Upper lobe of left lung (tissue), 4 donors: ENCODE measurements at regions not wholly inside any gene's neighbourhood (a gene's known extent, or its start where the extent isn't known, plus 50 kb on each side); places are given as distances from the start of the nearest gene placed in this dataset.

Experiments
- EP300 ChIP-seq, 4 donors: sonication (generic); formaldehyde crosslinking; IDR thresholded peaks; one replicate each; pipeline ENCODE4 v1.5.1; 2017; ENCODE audit warnings: antibody characterized with exemption in 4 of 4, control low read depth in 2 of 4
- POLR2A ChIP-seq, 4 donors: fragments of 450-650 bp; IDR thresholded peaks; one replicate each; pipeline ENCODE4 v1.5.1; 2016 to 2017; ENCODE audit warnings: antibody characterized with exemption in 4 of 4, mild to moderate bottlenecking in 2 of 4
- POLR2AphosphoS5 ChIP-seq, 2 donors: sonication (generic); formaldehyde crosslinking; IDR thresholded peaks; one replicate each; pipeline ENCODE4 v1.5.1; 2017; ENCODE audit warnings: antibody characterized with exemption in 2 of 2
- TF ChIP-seq, protein P1 (sequence below), 6 experiments: fragments of 450-650 bp in 4 of 6; fragments of 200-600 bp in 2 of 6; sonication (generic) in 2 of 6; IDR thresholded peaks; one replicate each; pipeline ENCODE4 v1.5.1; 2016 to 2019; ENCODE audit warnings: antibody characterized with exemption in 6 of 6

DNA sequence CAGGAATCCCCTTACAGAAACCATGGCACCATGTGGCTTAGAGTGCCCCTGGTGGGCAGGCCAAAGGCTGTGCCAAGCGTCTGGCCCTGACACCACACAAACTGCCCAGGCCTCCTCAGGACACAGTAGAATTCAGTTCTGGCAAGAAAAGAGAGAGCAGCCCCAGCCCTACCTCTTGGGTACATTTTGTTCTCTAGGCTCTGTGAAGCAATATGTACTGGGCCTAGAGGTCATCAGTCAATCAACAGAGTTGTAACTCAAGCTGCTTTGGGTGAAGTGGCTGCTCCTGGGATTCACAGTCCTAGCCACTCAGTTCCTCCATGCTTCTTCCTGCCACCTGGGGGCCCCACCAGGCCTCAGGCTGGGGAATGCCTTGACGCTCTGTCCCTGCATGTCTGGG lies 158.1 kb upstream of the MAMLD1 start:
- TF ChIP-seq, protein P1, sequence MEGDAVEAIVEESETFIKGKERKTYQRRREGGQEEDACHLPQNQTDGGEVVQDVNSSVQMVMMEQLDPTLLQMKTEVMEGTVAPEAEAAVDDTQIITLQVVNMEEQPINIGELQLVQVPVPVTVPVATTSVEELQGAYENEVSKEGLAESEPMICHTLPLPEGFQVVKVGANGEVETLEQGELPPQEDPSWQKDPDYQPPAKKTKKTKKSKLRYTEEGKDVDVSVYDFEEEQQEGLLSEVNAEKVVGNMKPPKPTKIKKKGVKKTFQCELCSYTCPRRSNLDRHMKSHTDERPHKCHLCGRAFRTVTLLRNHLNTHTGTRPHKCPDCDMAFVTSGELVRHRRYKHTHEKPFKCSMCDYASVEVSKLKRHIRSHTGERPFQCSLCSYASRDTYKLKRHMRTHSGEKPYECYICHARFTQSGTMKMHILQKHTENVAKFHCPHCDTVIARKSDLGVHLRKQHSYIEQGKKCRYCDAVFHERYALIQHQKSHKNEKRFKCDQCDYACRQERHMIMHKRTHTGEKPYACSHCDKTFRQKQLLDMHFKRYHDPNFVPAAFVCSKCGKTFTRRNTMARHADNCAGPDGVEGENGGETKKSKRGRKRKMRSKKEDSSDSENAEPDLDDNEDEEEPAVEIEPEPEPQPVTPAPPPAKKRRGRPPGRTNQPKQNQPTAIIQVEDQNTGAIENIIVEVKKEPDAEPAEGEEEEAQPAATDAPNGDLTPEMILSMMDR (IDR thresholded peaks at IDR 0.05) = peak in 1 of 6 experiments; percentile 6
- peak; percentile 22 to 66 for TF ChIP-seq POLR2AphosphoS5 (IDR thresholded peaks at IDR 0.05)
- peak; percentile 40 to 90 (median 78) for TF ChIP-seq EP300 (IDR thresholded peaks at IDR 0.05)
- peak in 1 of 4 donors; percentile 35 for TF ChIP-seq POLR2A (IDR thresholded peaks at IDR 0.05)
